GM12872 (cell line): ENCODE measurements at regions not wholly inside any gene's neighbourhood (a gene's known extent, or its start where the extent isn't known, plus 50 kb on each side); places are given as distances from the start of the nearest gene placed in this dataset.

Experiments
- CTCF ChIP-seq: IDR thresholded peaks from 3 replicates; pipeline ENCODE4 v1.5.1; 2011; ENCODE audit warnings: low read depth, mild to moderate bottlenecking, low read length, moderate library complexity; ENCODE audit not compliant: insufficient read depth

GRCh38 chr9:103296189-103296588, 301.1 kb downstream of the CYLC2 start:
- TF ChIP-seq CTCF: no peak

- no peak for TF ChIP-seq CTCF
These were observed 305.9 kb downstream of the CYLC2 start for GRCh38 chr9:103301051-103301450.

GRCh38 chr9:103304797-103305196, 309.7 kb downstream of the CYLC2 start:
- no peak for TF ChIP-seq CTCF

GRCh38 chr9:103319979-103320378, 324.8 kb downstream of the CYLC2 start:
- no peak for TF ChIP-seq CTCF

- TF ChIP-seq CTCF: no peak
These were observed 328.6 kb downstream of the CYLC2 start for GRCh38 chr9:103323699-103324098.

- TF ChIP-seq CTCF: no peak
These were observed 340.3 kb downstream of the CYLC2 start for GRCh38 chr9:103335461-103335860.

- TF ChIP-seq CTCF: no peak
These were observed 359.9 kb downstream of the CYLC2 start for GRCh38 chr9:103355000-103355399.

- TF ChIP-seq CTCF: no peak
These were observed 366.8 kb downstream of the CYLC2 start for GRCh38 chr9:103361906-103362305.
